Activated CD4-positive, alpha-beta T cell treated with anti-CD3 and anti-CD28 coated beads, Interleukin-2, Interleukin-6, amounts not matched to agents 100 ng/mL and 50 ng/mL, durations not matched to agents 16 hours and 8 hours (primary cell): ENCODE measurements at regions not wholly inside any gene's neighbourhood (a gene's known extent, or its start where the extent isn't known, plus 50 kb on each side); places are given as distances from the start of the nearest gene placed in this dataset.
"Not testable (repeated sequence)": the region's sequence is repeated elsewhere in the genome, so short reads cannot be mapped to it uniquely, and the experiment has no call there.

Experiments
- DNase-seq: peaks from one replicate; pipeline ENCODE4 v3.0.0-alpha.2; 2020

DNA sequence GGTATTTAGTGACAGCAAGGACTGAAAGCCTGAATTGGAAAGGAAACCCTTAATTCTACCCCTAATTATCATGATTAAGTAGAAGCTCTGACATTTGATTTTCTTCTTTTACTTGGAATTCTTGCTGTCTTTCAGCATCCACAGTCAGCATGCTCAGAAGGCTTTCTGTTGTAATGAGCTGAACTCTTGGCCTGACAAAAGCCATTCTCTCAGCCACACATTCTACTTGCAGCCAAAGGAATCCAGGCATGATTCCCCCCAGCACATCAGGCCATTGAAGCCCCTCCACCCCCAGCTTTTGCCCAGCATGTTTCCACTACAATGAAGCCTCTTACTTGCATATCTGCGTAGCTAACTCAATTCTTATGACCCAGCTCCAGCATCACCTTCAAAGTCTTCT lies 94.3 kb upstream of the FRMD4A start:
- DNase-seq: no peak

- DNase-seq: no peak
Measured at GRCh38 chr10:14423111-14423744, 92.5 kb upstream of the FRMD4A start.

DNA sequence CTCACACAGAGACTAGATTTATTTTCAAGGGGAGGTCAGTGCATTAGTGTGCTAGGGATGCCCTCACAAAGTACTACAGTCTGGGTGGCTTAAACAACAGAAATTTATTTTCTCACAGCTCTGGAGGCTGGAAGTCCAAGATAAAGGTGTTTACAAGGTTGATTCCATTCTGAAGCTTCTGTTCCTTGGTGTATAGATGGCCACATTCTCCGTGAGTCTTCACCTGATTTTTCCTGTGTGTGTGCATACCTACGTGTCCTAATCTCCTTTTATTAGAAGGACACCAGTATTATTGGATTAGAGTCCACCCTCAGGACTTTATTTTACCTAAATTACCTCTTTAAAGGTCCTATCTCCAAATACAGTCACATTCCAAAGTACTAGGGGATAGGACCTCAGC lies 91.7 kb upstream of the FRMD4A start:
- DNase-seq: no peak

DNA sequence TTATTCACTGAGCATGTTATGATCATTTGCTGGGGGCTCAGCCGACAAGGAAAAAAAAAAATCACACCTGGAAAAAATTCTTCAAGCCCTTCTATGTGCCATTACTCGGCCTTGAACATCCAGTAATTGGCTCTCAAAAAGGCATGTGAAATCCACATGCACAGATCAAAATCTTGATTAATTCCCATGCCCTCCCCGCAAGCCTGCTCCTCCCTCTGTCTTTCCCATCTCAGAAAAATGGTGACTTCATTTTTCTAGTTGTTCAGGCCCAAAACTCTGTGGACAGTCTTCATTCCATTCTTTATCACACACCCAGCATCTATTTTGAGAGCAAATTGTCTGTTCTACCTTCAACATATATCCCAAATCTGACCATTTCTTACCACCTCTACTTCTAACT lies 91.2 kb upstream of the FRMD4A start:
- no peak for DNase-seq

DNA sequence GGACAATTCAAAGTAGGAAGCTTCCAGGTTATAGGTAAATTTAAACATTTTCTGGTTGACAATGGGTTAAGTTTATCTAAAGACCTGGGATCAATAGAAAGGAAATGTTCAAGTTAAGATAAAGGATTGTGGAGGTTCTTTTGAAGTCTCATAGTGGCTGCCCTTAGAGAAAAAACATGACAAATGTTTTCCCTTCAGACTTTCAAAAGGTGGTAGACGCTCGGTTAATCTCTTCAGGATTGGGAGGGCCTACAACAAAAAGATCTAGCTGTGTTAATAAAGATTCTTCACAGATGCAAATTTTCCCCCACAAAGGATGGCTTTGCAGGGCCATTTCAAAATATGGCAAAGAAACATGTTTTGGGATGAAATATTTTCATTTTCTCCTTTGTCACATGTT lies 86.6 kb upstream of the FRMD4A start:
- not testable (repeated sequence) for DNase-seq

DNA sequence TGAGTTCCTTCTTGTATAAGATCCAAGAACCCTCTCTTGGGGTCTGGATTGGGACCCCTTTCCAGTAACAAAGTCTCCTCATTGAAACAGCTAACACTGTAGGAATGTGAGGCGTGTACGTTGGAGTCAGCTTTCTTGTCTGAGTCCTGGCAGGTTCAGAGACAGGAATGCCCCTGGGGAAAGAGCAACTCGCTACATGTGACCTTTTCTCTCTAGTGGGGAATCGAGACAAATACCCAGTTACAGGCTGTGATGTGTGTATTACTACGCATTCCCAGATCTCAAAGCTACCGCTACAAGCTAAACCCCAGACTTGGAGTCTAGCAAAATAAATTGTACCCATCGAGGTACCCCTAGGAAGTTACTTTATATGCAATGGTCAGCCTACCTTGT lies 85.6 kb upstream of the FRMD4A start:
- DNase-seq: no peak

DNA sequence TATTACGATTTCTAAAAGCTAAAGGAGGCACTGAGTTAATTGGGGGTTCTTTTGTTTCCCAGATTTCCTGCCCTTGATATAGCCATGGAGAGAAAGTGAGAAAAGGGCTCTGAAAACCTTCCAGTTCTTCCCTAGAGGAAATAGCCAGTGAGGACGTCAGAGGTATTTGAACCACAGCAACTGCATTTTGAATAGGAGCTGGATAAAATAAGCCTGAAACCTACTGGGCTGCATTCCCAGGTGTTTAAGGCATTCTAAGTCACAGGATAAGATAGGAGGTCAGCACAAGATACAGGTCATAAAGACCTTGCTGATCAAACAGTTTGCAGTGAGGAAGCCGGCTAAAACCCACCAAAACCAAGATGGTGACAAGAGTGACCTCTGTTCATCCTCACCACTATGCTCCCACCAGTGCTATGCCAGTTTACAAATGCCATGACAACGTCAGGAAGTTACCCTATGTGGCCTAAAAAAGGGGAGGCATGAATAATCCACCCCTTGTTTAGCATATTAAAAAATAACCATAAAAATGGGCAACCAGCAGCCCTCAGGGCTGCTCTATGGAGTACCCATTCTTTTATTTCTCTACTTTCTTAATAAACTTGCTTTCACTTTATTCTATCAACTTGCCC lies 85.1 kb upstream of the FRMD4A start:
- no peak for DNase-seq

DNA sequence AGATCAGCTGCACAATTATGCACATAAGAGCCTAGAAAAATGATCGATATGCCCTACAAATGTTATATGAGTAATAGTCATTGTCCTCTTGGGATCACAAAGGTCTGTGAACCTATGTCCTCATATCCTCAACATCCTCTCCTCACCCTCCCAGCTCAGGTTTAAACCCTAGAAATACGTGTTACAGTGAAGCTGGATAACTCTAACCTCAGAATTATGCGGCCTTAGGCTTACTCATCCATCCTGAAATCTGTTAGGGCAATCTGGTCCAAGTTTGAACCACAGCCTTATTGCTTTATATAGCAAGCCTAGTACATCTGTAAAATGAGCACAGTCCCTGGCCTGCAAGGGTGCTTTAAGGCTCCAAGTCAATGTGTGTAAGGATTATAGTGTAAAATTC lies 84.2 kb upstream of the FRMD4A start:
- DNase-seq: no peak

DNA sequence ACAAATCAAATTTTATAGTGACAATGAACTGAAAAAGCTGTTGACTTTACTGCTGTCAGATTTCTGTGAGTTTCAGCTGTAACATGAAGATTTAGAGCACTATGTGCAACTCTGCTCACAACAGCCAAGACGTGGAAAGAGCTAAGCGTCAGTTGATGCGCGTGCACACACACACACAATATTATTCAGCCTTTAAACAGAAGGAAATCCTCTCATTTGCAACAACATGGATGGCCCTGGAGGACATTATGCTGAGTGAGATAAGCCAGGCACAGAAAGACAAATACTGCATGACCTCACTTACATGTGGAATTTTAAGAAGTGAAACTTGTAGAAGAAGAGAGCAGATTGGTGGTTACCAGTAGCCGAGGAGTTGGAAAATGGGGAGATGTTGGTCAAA lies 82.8 kb upstream of the FRMD4A start:
- no peak for DNase-seq

DNA sequence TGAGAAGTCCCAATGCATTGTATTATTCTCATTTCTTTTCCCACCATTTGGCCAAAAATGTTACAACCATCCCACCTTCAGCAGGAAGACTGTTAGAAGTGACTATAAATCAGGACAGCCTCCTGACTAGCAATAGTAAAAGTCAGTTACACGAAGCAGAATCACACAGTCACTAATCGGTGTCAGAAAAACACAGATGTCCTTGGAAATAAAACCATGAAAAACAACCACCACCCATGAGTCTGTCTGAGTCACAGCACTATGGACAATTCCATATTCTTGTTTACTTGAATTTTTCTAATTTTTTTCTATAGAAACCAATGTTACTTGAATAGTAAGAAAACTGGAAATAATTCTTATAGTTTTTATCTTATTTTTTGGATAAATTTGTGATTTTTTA lies 81.9 kb upstream of the FRMD4A start:
- DNase-seq: no peak

- no peak for DNase-seq
Measured at GRCh38 chr10:14409856-14410458, 79.2 kb upstream of the FRMD4A start.

DNA sequence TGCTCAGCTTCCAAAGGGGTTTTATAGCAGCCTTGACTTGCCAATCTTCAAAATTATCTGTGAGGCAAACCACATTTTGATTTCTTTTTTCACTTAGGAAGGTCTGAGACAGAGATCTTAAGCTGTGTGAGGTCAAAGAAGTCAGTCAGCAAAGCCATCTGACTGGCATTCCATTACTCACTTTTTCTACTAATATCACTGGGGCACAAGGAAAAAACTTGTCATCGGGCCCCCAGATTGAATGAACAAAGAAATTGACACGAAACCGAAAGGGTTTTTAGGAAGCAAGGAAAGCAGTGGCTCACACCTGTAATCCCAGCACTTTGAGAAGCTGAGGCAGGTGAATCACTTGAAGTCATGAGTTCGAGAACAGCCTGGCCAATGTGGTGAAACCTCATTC lies 78.5 kb upstream of the FRMD4A start:
- DNase-seq: peak; percentile 6

DNA sequence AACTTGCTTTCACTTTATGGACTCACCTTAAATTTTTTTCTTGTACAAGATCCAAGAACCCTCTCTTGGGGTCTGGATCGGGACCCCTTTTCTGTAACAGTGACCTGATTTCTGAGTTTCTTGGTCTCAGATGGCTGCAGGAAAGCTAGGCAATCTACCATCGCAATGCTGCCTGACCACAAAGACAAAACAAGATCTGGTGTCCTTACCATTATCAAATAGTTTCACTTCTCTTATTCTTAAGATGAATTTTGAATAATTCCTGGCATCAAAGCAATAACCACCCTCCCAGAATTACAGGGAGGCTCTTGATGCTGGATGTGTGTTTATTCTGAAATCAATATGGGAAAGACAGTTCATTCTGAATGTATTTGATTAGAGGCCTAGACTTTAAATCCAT lies 77.4 kb upstream of the FRMD4A start:
- DNase-seq: no peak

DNA sequence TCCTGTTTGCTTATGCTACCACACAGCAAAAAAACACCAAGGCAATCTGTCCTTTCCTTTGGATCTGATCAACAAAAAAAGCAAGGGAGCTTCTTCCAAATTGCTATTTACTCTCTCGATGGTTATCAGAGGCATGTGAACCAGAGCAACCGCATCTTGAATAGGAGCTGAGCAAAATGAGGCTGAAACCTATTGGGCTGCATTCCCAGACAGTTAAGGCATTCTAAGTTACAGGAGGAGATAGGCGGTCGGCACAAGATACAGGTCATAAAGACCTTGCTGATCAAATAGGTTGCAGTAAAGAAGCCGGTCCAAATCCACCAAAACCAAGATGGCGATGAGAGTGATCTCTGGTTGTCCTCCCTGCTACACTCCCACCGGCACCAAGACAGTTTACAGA lies 76.8 kb upstream of the FRMD4A start:
- no peak for DNase-seq

GRCh38 chr10:14405076-14406065 lies 74.6 kb upstream of the FRMD4A start:
- no peak for DNase-seq

GRCh38 chr10:14403881-14404623 lies 73.3 kb upstream of the FRMD4A start:
- no peak for DNase-seq

DNA sequence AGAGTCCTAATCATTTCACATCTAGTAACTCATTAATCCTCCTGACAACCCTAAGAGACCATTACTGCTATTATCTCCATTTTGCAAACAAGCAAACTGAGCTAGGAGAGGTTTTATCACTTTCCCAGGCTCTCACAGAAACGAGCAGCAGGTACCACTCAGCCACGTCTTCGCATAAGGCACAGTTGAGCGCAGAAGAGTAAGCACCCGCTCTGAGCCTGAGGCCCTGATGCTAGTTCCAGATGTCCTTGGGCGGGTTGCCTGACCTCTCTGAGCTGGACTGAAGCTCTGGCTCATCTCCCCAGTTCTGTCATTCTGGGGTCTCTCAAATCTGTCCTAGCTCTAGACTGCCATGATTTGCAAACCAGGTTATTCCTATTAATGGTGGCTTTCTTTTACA lies 72.6 kb upstream of the FRMD4A start:
- DNase-seq: no peak

- DNase-seq: no peak
Measured at GRCh38 chr10:14399641-14400040, 68.9 kb upstream of the FRMD4A start.

DNA sequence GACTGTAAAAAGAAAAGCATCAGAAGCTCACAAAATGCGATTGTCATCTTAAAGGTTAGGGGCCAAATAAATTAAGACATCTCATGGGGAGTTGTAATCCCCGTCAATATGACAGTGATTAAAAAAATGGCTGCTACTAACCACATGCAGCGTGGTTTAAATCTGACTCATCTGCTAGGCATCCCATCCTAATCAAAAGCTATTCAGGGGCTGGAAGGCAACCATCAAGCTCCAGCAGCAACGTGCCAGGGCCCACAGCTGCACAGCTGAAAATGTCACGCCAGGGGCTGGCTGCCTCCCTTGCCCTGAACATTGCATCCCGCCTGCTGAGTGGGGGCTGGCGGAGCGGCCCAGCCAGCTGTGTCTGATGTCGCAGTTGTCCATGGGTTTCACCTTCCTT lies 66.3 kb upstream of the FRMD4A start:
- DNase-seq: no peak

DNA sequence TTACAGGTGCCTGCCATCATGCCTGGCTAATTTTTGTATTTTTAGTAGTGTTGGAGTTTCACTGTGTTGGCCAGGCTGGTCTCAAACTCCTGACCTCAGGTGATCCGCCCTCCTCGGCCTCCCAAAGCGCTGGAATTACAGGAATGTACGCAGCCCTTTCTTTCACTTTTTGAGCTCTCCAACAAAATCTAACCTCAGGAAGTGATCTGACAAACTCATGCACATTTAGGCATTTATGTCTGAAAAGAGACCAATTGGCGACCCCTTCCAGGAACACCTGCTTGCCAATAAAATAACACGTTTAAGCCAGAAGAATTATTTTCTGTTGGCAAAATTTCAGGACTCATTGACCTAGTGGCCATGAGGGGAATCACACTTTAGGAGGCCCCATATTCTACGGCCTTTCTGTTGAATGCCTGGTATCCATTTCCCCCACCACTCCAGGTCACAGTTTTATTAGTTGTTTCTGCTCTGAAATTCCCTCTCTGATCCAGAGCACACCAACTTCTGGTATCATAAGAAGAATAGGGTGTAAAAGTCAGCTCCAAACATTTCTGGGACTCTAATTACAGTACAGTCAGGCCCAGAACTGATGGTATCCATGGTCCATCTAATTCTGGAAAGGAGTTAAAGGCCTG lies 65.8 kb upstream of the FRMD4A start:
- DNase-seq: no peak

DNA sequence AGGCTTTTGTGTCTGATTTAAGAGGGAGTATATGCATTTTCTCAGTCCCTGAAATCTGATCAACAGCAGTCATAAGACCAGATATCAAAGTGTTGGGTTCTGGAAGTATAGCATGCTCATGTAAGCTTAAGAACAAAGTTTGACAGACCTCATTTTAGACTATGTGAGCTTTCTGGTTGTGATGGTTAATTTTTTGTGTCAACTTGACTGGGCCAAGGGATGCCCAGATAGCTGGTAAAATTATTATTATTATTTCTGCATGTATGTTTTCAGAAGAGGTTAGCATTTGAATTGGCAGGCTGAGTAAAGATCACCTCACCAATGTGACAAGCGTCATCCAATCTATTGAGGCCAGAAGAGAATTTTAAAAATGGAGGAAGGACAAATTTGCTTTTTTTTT lies 63.5 kb upstream of the FRMD4A start:
- DNase-seq: no peak

GRCh38 chr10:14391342-14391741 lies 60.6 kb upstream of the FRMD4A start:
- no peak for DNase-seq
